ENCODE measurements at regions not wholly inside any gene's neighbourhood (a gene's known extent, or its start where the extent isn't known, plus 50 kb on each side); places are given as distances from the start of the nearest gene placed in this dataset.

DNA sequence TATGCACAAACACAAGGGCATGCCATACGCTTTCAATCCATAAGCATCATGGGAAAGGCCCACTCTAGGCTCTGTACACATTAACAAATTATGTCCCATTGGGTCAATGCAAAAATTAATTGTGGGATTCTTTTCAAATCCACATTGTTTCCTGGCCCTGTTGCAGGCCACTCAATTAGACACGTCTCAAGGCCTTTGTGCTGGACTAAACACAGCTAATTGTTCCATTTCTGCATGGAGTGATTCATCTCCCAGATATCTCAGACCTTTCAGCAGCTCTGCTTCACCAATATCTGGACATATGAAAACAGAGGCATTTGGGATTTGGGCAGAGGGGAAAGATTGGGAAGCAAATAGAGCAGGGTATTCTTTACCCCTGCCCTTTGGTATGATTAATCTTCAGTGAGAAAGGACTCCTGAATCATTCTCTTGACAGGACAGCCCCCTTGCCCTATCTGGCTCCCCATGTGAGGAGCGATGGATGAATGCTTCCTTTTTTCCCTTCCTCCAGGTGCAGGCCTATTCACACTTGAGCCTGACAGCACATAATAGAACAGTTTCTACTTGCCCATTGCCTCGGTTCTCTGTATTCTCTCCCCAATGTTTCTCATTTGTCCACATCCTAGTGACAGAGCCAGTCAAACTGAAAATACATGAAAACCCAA, 547.6 kb downstream of the HAO1 start:
- ChIA-PET CTCF (no interaction called here), POLR2A (no interaction called here)
- H3F3A ChIP-seq (replicated peaks; ENCODE audit: insufficient read depth): no peaks in the 10 kb centered on the region
- H3K4me1 ChIP-seq (ENCODE audit: control insufficient read depth in 1 of 2, insufficient read depth in 2 of 2, low read depth in 1 of 2, low read length in 1 of 2): no peaks in the 10 kb centered on the region
- no peak for DNase-seq
- no peaks in the 10 kb centered on the region for H4K20me1 ChIP-seq (ENCODE audit: insufficient read depth)
- H3K36me3 ChIP-seq (replicated peaks in 1 of 2; ENCODE audit: control insufficient read depth in 1 of 2, insufficient read depth in 2 of 2, low read length in 1 of 2): no peaks in the 10 kb centered on the region
- no peaks in the 10 kb centered on the region for H3K79me2 ChIP-seq (ENCODE audit: insufficient read depth)
- no peaks in the 10 kb centered on the region for H3K27me3 ChIP-seq (ENCODE audit: insufficient read depth)
- no peaks in the 10 kb centered on the region for H3K9me3 ChIP-seq
- H3K9me2 ChIP-seq: no peaks in the 10 kb centered on the region
- no peak overlapping the region for H3K27ac ChIP-seq (ENCODE audit: low read depth in 2 of 2, low read length in 1 of 2)
- TF ChIP-seq SIN3A (IDR thresholded peaks at IDR 0.05; ENCODE audit: borderline replicate concordance, low read depth, low read length): no peak
- TF ChIP-seq JUND (IDR thresholded peaks at IDR 0.05): no peak
- TF ChIP-seq, protein P1, sequence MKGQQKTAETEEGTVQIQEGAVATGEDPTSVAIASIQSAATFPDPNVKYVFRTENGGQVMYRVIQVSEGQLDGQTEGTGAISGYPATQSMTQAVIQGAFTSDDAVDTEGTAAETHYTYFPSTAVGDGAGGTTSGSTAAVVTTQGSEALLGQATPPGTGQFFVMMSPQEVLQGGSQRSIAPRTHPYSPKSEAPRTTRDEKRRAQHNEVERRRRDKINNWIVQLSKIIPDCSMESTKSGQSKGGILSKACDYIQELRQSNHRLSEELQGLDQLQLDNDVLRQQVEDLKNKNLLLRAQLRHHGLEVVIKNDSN (IDR thresholded peaks at IDR 0.05; ENCODE audit: borderline replicate concordance, low read depth): no peak
- no peak for TF ChIP-seq FOSL2 (IDR thresholded peaks at IDR 0.05; ENCODE audit: borderline replicate concordance, low read depth)
- TF ChIP-seq, protein P2, sequence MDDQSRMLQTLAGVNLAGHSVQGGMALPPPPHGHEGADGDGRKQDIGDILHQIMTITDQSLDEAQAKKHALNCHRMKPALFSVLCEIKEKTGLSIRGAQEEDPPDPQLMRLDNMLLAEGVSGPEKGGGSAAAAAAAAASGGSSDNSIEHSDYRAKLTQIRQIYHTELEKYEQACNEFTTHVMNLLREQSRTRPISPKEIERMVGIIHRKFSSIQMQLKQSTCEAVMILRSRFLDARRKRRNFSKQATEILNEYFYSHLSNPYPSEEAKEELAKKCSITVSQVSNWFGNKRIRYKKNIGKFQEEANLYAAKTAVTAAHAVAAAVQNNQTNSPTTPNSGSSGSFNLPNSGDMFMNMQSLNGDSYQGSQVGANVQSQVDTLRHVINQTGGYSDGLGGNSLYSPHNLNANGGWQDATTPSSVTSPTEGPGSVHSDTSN (IDR thresholded peaks at IDR 0.05): no peak
- TF ChIP-seq, protein P3, sequence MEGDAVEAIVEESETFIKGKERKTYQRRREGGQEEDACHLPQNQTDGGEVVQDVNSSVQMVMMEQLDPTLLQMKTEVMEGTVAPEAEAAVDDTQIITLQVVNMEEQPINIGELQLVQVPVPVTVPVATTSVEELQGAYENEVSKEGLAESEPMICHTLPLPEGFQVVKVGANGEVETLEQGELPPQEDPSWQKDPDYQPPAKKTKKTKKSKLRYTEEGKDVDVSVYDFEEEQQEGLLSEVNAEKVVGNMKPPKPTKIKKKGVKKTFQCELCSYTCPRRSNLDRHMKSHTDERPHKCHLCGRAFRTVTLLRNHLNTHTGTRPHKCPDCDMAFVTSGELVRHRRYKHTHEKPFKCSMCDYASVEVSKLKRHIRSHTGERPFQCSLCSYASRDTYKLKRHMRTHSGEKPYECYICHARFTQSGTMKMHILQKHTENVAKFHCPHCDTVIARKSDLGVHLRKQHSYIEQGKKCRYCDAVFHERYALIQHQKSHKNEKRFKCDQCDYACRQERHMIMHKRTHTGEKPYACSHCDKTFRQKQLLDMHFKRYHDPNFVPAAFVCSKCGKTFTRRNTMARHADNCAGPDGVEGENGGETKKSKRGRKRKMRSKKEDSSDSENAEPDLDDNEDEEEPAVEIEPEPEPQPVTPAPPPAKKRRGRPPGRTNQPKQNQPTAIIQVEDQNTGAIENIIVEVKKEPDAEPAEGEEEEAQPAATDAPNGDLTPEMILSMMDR (IDR thresholded peaks at IDR 0.05): no peak
- no peak for TF ChIP-seq ELF1 (IDR thresholded peaks at IDR 0.05)
- no peak overlapping the region for H2AFZ ChIP-seq (ENCODE audit: low read depth)
- WGBS (ENCODE audit: low lambda C conversion rate): 21% methylated on average over 4 of the region's 4 CpGs
- no peak overlapping the region for H3K4me3 ChIP-seq (ENCODE audit: low read depth in 2 of 2, low read length in 1 of 2)
- no peak overlapping the region for H3K9ac ChIP-seq
- no peak overlapping the region for H3K4me2 ChIP-seq

DNA sequence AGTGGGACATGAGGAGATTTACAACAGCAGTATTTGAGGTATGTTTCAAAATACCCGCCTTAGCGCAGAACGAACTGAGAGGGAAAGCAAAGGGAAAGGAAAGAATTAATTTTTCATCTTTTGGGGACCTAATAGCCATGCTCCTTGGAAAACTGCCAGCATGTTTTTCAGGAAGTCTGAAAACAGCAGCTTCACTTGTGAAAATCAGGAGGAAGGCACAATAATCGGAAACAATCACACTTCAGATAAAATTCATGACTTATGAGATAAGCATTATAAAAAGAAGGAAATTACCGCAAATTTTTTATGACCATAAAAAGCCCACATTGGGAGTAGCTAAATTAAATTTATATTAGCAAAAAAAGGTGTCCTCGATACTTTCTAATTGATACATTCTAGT, 541.1 kb downstream of the HAO1 start:
- H3K27me3 ChIP-seq (ENCODE audit: insufficient read depth): no peaks in the 10 kb centered on the region
- H3K27ac ChIP-seq (ENCODE audit: low read depth in 2 of 2, low read length in 1 of 2): no peak overlapping the region
- no peak overlapping the region for H3K4me2 ChIP-seq
- CTCF ChIA-PET: no interaction called here
- no peaks in the 10 kb centered on the region for H4K20me1 ChIP-seq (ENCODE audit: insufficient read depth)
- no peaks in the 10 kb centered on the region for H3K36me3 ChIP-seq (replicated peaks in 1 of 2; ENCODE audit: control insufficient read depth in 1 of 2, insufficient read depth in 2 of 2, low read length in 1 of 2)
- no peaks in the 10 kb centered on the region for H3K4me1 ChIP-seq (ENCODE audit: control insufficient read depth in 1 of 2, insufficient read depth in 2 of 2, low read depth in 1 of 2, low read length in 1 of 2)
- no peak for DNase-seq
- no peak overlapping the region for H2AFZ ChIP-seq (ENCODE audit: low read depth)
- WGBS (ENCODE audit: low lambda C conversion rate): 32% methylated on average over 6 of the region's 6 CpGs
- H3K9me2 ChIP-seq: no peaks in the 10 kb centered on the region
- H3K4me3 ChIP-seq (ENCODE audit: low read depth in 2 of 2, low read length in 1 of 2): no peak overlapping the region
- H3K79me2 ChIP-seq (ENCODE audit: insufficient read depth): no peaks in the 10 kb centered on the region
- H3K9me3 ChIP-seq: no peaks in the 10 kb centered on the region
- no peak overlapping the region for H3K9ac ChIP-seq
- POLR2A ChIA-PET: no interaction called here
- no peaks in the 10 kb centered on the region for H3F3A ChIP-seq (replicated peaks; ENCODE audit: insufficient read depth)
- TF ChIP-seq YY1 (IDR thresholded peaks at IDR 0.05; ENCODE audit: low read depth): no peak
- TF ChIP-seq, protein P4, sequence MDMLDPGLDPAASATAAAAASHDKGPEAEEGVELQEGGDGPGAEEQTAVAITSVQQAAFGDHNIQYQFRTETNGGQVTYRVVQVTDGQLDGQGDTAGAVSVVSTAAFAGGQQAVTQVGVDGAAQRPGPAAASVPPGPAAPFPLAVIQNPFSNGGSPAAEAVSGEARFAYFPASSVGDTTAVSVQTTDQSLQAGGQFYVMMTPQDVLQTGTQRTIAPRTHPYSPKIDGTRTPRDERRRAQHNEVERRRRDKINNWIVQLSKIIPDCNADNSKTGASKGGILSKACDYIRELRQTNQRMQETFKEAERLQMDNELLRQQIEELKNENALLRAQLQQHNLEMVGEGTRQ (IDR thresholded peaks at IDR 0.05; ENCODE audit: borderline replicate concordance, low read depth, low read length): no peak
- TF ChIP-seq NFIC (IDR thresholded peaks at IDR 0.05; ENCODE audit: borderline replicate concordance): no peak
- no peak for TF ChIP-seq SIN3A (IDR thresholded peaks at IDR 0.05; ENCODE audit: borderline replicate concordance, low read depth, low read length)
- no peak for TF ChIP-seq MEF2A (IDR thresholded peaks at IDR 0.05; ENCODE audit: borderline replicate concordance, low read depth)
- TF ChIP-seq, protein P1 (IDR thresholded peaks at IDR 0.05; ENCODE audit: borderline replicate concordance, low read depth): no peak
- no peak for TF ChIP-seq SMC3 (IDR thresholded peaks at IDR 0.05; ENCODE audit: low read depth, low read length)
- no peak for TF ChIP-seq CHD2 (IDR thresholded peaks at IDR 0.05; ENCODE audit: low read length, partially characterized antibody)
- TF ChIP-seq GABPA (IDR thresholded peaks at IDR 0.05; ENCODE audit: low read depth): no peak
- TF ChIP-seq, protein P5, sequence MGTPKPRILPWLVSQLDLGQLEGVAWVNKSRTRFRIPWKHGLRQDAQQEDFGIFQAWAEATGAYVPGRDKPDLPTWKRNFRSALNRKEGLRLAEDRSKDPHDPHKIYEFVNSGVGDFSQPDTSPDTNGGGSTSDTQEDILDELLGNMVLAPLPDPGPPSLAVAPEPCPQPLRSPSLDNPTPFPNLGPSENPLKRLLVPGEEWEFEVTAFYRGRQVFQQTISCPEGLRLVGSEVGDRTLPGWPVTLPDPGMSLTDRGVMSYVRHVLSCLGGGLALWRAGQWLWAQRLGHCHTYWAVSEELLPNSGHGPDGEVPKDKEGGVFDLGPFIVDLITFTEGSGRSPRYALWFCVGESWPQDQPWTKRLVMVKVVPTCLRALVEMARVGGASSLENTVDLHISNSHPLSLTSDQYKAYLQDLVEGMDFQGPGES (IDR thresholded peaks at IDR 0.05; ENCODE audit: low read depth, low read length): no peak
- TF ChIP-seq, protein P6, sequence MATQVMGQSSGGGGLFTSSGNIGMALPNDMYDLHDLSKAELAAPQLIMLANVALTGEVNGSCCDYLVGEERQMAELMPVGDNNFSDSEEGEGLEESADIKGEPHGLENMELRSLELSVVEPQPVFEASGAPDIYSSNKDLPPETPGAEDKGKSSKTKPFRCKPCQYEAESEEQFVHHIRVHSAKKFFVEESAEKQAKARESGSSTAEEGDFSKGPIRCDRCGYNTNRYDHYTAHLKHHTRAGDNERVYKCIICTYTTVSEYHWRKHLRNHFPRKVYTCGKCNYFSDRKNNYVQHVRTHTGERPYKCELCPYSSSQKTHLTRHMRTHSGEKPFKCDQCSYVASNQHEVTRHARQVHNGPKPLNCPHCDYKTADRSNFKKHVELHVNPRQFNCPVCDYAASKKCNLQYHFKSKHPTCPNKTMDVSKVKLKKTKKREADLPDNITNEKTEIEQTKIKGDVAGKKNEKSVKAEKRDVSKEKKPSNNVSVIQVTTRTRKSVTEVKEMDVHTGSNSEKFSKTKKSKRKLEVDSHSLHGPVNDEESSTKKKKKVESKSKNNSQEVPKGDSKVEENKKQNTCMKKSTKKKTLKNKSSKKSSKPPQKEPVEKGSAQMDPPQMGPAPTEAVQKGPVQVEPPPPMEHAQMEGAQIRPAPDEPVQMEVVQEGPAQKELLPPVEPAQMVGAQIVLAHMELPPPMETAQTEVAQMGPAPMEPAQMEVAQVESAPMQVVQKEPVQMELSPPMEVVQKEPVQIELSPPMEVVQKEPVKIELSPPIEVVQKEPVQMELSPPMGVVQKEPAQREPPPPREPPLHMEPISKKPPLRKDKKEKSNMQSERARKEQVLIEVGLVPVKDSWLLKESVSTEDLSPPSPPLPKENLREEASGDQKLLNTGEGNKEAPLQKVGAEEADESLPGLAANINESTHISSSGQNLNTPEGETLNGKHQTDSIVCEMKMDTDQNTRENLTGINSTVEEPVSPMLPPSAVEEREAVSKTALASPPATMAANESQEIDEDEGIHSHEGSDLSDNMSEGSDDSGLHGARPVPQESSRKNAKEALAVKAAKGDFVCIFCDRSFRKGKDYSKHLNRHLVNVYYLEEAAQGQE (IDR thresholded peaks at IDR 0.05; ENCODE audit: low read depth, low read length): no peak
- TF ChIP-seq FOXJ3 (CRISPR knock-in tag; IDR thresholded peaks at IDR 0.05): no peak
